Liver (tissue), 8 donors: ENCODE measurements at regions not wholly inside any gene's neighbourhood (a gene's known extent, or its start where the extent isn't known, plus 50 kb on each side); places are given as distances from the start of the nearest gene placed in this dataset.

Source experiments
- DNase-seq: peaks from one replicate; pipeline ENCODE4 v3.0.0-alpha.2; 2017; ENCODE audit warnings: low spot score
- H3K27ac ChIP-seq, 2 donors: one replicate each; pipeline ENCODE4 v1.7.0; 2013; ENCODE audit warnings: inconsistent platforms in 2 of 2, low read length in 2 of 2, control low read depth in 1 of 2, low read depth in 1 of 2, mild to moderate bottlenecking in 1 of 2
- H3K27me3 ChIP-seq, 4 donors: one replicate each; pipeline versions ENCODE4 v1.6.1 to v1.7.0; 2013; ENCODE audit warnings: low read length in 3 of 4, inconsistent platforms in 1 of 4, mild to moderate bottlenecking in 1 of 4, moderate library complexity in 1 of 4; ENCODE audit not compliant: control insufficient read depth in 4 of 4, insufficient read depth in 4 of 4
- H3K36me3 ChIP-seq, 4 donors: one replicate each; pipeline versions ENCODE4 v1.6.1 to v1.7.0; 2013; ENCODE audit warnings: low read length in 3 of 4, mild to moderate bottlenecking in 3 of 4, low read depth in 1 of 4, moderate library complexity in 1 of 4; ENCODE audit not compliant: control insufficient read depth in 4 of 4, insufficient read depth in 3 of 4
- H3K4me1 ChIP-seq, 4 donors: one replicate each; pipeline versions ENCODE4 v1.6.1 to v1.7.0; 2013; ENCODE audit warnings: low read length in 3 of 4, mild to moderate bottlenecking in 3 of 4, moderate library complexity in 1 of 4; ENCODE audit not compliant: control insufficient read depth in 4 of 4, insufficient read depth in 4 of 4
- H3K4me3 ChIP-seq, 3 donors: one replicate each; pipeline versions ENCODE4 v1.6.1 to v1.7.0; 2013; ENCODE audit warnings: low read length in 3 of 3, control low read depth in 1 of 3, low read depth in 1 of 3, mild to moderate bottlenecking in 1 of 3
- H3K9ac ChIP-seq, 2 donors: one replicate each; pipeline ENCODE4 v1.7.0; 2013; ENCODE audit warnings: low read length in 2 of 2, mild to moderate bottlenecking in 2 of 2, moderate library complexity in 2 of 2, control low read depth in 1 of 2, low read depth in 1 of 2
- H3K9me3 ChIP-seq, 4 donors: one replicate each; pipeline versions ENCODE4 v1.6.1 to v1.7.0; 2013; ENCODE audit warnings: low read length in 3 of 4; ENCODE audit not compliant: control insufficient read depth in 4 of 4
- ATF3 ChIP-seq: IDR thresholded peaks from 2 replicates; pipeline ENCODE4 v1.6.1; 2016; ENCODE audit warnings: antibody characterized with exemption
- CTCF ChIP-seq: fragments of 150-350 bp; IDR thresholded peaks from 2 replicates; pipeline ENCODE4 v1.5.1; 2017; ENCODE audit warnings: improper control_type of control experiment, low read depth, low read length; ENCODE audit not compliant: missing input control
- EGR1 ChIP-seq, 2 donors: IDR thresholded peaks; 2 replicates each; pipeline ENCODE4 v1.6.1; 2016 to 2018; ENCODE audit warnings: antibody characterized with exemption in 2 of 2, low read depth in 2 of 2
- FOXA1 ChIP-seq: IDR thresholded peaks from 2 replicates; pipeline ENCODE4 v1.6.1; 2016; ENCODE audit warnings: antibody characterized with exemption
- FOXA2 ChIP-seq: IDR thresholded peaks from 2 replicates; pipeline ENCODE4 v1.6.1; 2016; ENCODE audit warnings: antibody characterized with exemption
- GABPA ChIP-seq, 2 donors: IDR thresholded peaks in 1 of 2; conservative IDR thresholded peaks in 1 of 2; 2 replicates each; pipeline ENCODE4 v1.6.1; 2016; ENCODE audit warnings: antibody characterized with exemption in 2 of 2, mild to moderate bottlenecking in 1 of 2, moderate library complexity in 1 of 2
- HNF4A ChIP-seq, 2 donors: conservative IDR thresholded peaks; 2 replicates each; pipeline ENCODE4 v1.6.1; 2016; ENCODE audit warnings: antibody characterized with exemption in 2 of 2, mild to moderate bottlenecking in 2 of 2
- HNF4G ChIP-seq: IDR thresholded peaks from 2 replicates; pipeline ENCODE4 v1.6.1; 2016; ENCODE audit warnings: antibody characterized with exemption
- JUND ChIP-seq, 2 donors: IDR thresholded peaks; 2 replicates each; pipeline ENCODE4 v1.6.1; 2016; ENCODE audit warnings: antibody characterized with exemption in 2 of 2
- MAX ChIP-seq: IDR thresholded peaks from 2 replicates; pipeline ENCODE4 v1.6.1; 2016; ENCODE audit warnings: antibody characterized with exemption
- NR2F2 ChIP-seq: IDR thresholded peaks from 2 replicates; pipeline ENCODE4 v1.6.1; 2016; ENCODE audit warnings: antibody characterized with exemption
- REST ChIP-seq: IDR thresholded peaks from 2 replicates; pipeline ENCODE4 v1.6.1; 2016; ENCODE audit warnings: antibody characterized with exemption, mild to moderate bottlenecking
- RXRA ChIP-seq, 2 donors: IDR thresholded peaks; 2 replicates each; pipeline ENCODE4 v1.6.1; 2017 to 2018; ENCODE audit warnings: antibody characterized with exemption in 2 of 2, mild to moderate bottlenecking in 1 of 2
- SP1 ChIP-seq: IDR thresholded peaks from 2 replicates; pipeline ENCODE4 v1.6.1; 2018; ENCODE audit warnings: antibody characterized with exemption, mild to moderate bottlenecking
- TAF1 ChIP-seq: conservative IDR thresholded peaks from 2 replicates; pipeline ENCODE4 v1.6.1; 2016; ENCODE audit warnings: antibody characterized with exemption, mild to moderate bottlenecking
- YY1 ChIP-seq: IDR thresholded peaks from 2 replicates; pipeline ENCODE4 v1.6.1; 2016; ENCODE audit warnings: antibody characterized with exemption, mild to moderate bottlenecking
- ZBTB33 ChIP-seq: IDR thresholded peaks from 2 replicates; pipeline ENCODE4 v1.6.1; 2016; ENCODE audit warnings: antibody characterized with exemption
- WGBS: extraction: QIAGEN DNeasy Blood & Tissue Kit; methylation state at CpG from one replicate; pipeline ENCODE4 v1.1.7; 2013; 5-methylcytosine and 5-hydroxymethylcytosine counted together
- donor health status: healthy.
- donor health status: healthy.
- donor health status: healthy.
- donor health status: healthy.
- donor health status: healthy.

- TF ChIP-seq REST = no peak
Observed at GRCh38 chr7:24214670-24215069, 69.3 kb upstream of the NPY start (continued).

GRCh38 chr7:24216576-24217125 lies 67.3 kb upstream of the NPY start:
- no peak for DNase-seq
- no peaks in the 10 kb centered on the region for H3K36me3 ChIP-seq
- WGBS = 91% methylated on average over 2 of the region's 2 CpGs

More at GRCh38 chr7:24216576-24217125, 67.3 kb upstream of the NPY start:
- H3K9ac ChIP-seq = no peak overlapping the region
- TF ChIP-seq ATF3 (no peak), FOXA2 (no peak), JUND (IDR thresholded peaks at IDR 0.05) (no peak), RXRA (IDR thresholded peaks at IDR 0.05) (no peak), TAF1 (no peak), ZBTB33 (no peak), NR2F2 (no peak), MAX (no peak), SP1 (no peak), YY1 (no peak), FOXA1 (no peak), CTCF (no peak), HNF4G (no peak), EGR1 (IDR thresholded peaks at IDR 0.05; ENCODE audit: low read depth in 2 of 2) (no peak), HNF4A (conservative IDR thresholded peaks at IDR 0.05) (no peak), REST (no peak), GABPA (IDR thresholded peaks at IDR 0.05 in 1 of 2, conservative IDR thresholded peaks at IDR 0.05 in 1 of 2) (no peak)
- H3K4me1 ChIP-seq = no peaks in the 10 kb centered on the region
- H3K27ac ChIP-seq = no peak overlapping the region
- no peaks in the 10 kb centered on the region for H3K9me3 ChIP-seq
- H3K4me3 ChIP-seq = no peak overlapping the region
- H3K27me3 ChIP-seq = no peaks in the 10 kb centered on the region
